Karpas-422 (cell line): ENCODE measurements at regions not wholly inside any gene's neighbourhood (a gene's known extent, or its start where the extent isn't known, plus 50 kb on each side); places are given as distances from the start of the nearest gene placed in this dataset.

Experiments
- DNase-seq: peaks from one replicate; pipeline ENCODE4 v3.0.0-alpha.2; 2015
- H2AFZ ChIP-seq: fragments of 200-600 bp; sonication (generic); 2 replicates; pipeline ENCODE4 v1.6.1; 2014; ENCODE audit warnings: antibody characterized with exemption, low read length, mixed read lengths
- H3K27ac ChIP-seq: fragments of 200-600 bp; sonication (generic); 2 replicates; pipeline ENCODE4 v1.5.1; 2014; ENCODE audit warnings: mild to moderate bottlenecking, low read length, moderate library complexity
- H3K27me3 ChIP-seq: fragments of 200-600 bp; sonication (generic); 2 replicates; pipeline ENCODE4 v1.6.1; 2014; ENCODE audit warnings: low read length, mixed read lengths
- H3K36me3 ChIP-seq: fragments of 200-600 bp; sonication (generic); 2 replicates; pipeline ENCODE4 v1.6.1; 2014; ENCODE audit warnings: low read length, mixed read lengths; ENCODE audit not compliant: insufficient read depth
- H3K4me1 ChIP-seq: fragments of 200-600 bp; sonication (generic); 2 replicates; pipeline ENCODE4 v1.6.1; 2014; ENCODE audit warnings: mild to moderate bottlenecking, low read length, mixed read lengths
- H3K4me2 ChIP-seq: fragments of 200-600 bp; sonication (generic); 2 replicates; pipeline ENCODE4 v1.6.1; 2014; ENCODE audit warnings: low read length, low read depth, mild to moderate bottlenecking; ENCODE audit not compliant: poor library complexity, severe bottlenecking
- H3K4me3 ChIP-seq: fragments of 200-600 bp; sonication (generic); 2 replicates; pipeline ENCODE4 v1.5.1; 2014; ENCODE audit warnings: mild to moderate bottlenecking, antibody characterized with exemption, low read length, mixed read lengths
- H3K79me2 ChIP-seq: fragments of 200-600 bp; sonication (generic); 2 replicates; pipeline ENCODE4 v1.6.1; 2014; ENCODE audit warnings: mild to moderate bottlenecking, low read length, mixed read lengths
- H3K9ac ChIP-seq: fragments of 200-600 bp; sonication (generic); 2 replicates; pipeline ENCODE4 v1.6.0; 2014; ENCODE audit warnings: low read length
- H3K9me2 ChIP-seq: fragments of 200-600 bp; sonication (generic), shearing (Covaris generic); replicated peaks from 2 replicates; pipeline ENCODE4 v1.6.0; 2014; ENCODE audit warnings: mild to moderate bottlenecking, low read length, moderate library complexity; ENCODE audit not compliant: insufficient read depth
- H3K9me3 ChIP-seq: fragments of 300-700, 200-600 bp; sonication (generic); 2 replicates; pipeline ENCODE4 v1.6.1; 2014; ENCODE audit warnings: low read length, mixed read lengths
- H4K20me1 ChIP-seq: fragments of 200-600 bp; sonication (generic); 2 replicates; pipeline ENCODE4 v1.6.1; 2014; ENCODE audit warnings: mild to moderate bottlenecking, antibody characterized with exemption, low read length, low read depth; ENCODE audit not compliant: insufficient read depth

- Histone ChIP-seq H3K9me2 (no peaks in the 10 kb centered on the region), H3K9me3 (no peaks in the 10 kb centered on the region), H4K20me1 (no peaks in the 10 kb centered on the region), H3K27ac (no peak overlapping the region), H3K4me3 (no peak overlapping the region), H2AFZ (no peak overlapping the region), H3K27me3 (no peaks in the 10 kb centered on the region), H3K9ac (no peak overlapping the region), H3K4me1 (no peaks in the 10 kb centered on the region), H3K36me3 (no peaks in the 10 kb centered on the region), H3K79me2 (no peaks in the 10 kb centered on the region), H3K4me2 (no peak overlapping the region)
- no peak for DNase-seq
Measured at GRCh38 chr10:61836888-61837754, 64.4 kb upstream of the ARID5B start.

- Histone ChIP-seq H3K4me2 (no peak overlapping the region), H3K36me3 (no peaks in the 10 kb centered on the region), H3K79me2 (no peaks in the 10 kb centered on the region), H3K4me1 (no peaks in the 10 kb centered on the region), H4K20me1 (no peaks in the 10 kb centered on the region), H3K9me2 (no peaks in the 10 kb centered on the region), H3K27me3 (no peaks in the 10 kb centered on the region), H3K4me3 (no peak overlapping the region), H2AFZ (no peak overlapping the region), H3K27ac (no peak overlapping the region), H3K9me3 (no peaks in the 10 kb centered on the region), H3K9ac (no peak overlapping the region)
- no peak for DNase-seq
Measured at GRCh38 chr10:61837755-61838171, 63.7 kb upstream of the ARID5B start.

DNA sequence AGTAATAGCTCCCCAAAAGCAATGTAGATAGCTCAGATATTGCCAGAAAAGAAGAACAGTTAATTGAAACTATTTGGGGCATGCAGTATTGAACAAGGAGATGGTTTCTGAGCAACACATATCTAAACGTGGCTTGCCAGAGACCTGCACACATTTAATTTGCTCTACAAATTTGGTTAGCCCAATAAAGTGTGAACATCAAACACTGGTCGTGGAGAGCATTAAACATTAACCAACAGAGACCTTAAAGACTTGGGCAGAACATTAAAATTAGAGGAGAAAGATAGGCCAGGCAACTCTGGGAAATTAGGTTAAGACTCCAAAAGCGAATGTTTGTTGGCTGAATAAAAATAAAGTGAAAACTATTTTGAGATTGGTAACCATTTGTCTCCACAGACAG is 61.6 kb upstream of the ARID5B start:
- H3K9ac ChIP-seq, result no peak overlapping the region
- no peak for DNase-seq
- no peaks in the 10 kb centered on the region for H3K9me2 ChIP-seq
- H3K79me2 ChIP-seq, result no peaks in the 10 kb centered on the region
- no peaks in the 10 kb centered on the region for H3K36me3 ChIP-seq
- H4K20me1 ChIP-seq, result no peaks in the 10 kb centered on the region
- no peaks in the 10 kb centered on the region for H3K9me3 ChIP-seq
- no peak overlapping the region for H3K4me2 ChIP-seq
- no peaks in the 10 kb centered on the region for H3K4me1 ChIP-seq
- no peaks in the 10 kb centered on the region for H3K27me3 ChIP-seq
- H2AFZ ChIP-seq, result no peak overlapping the region
- H3K27ac ChIP-seq, result no peak overlapping the region
- H3K4me3 ChIP-seq, result no peak overlapping the region

- no peak overlapping the region for H3K9ac ChIP-seq
- no peaks in the 10 kb centered on the region for H4K20me1 ChIP-seq
- no peak overlapping the region for H3K4me3 ChIP-seq
- no peaks in the 10 kb centered on the region for H3K4me1 ChIP-seq
- H3K9me2 ChIP-seq, result no peaks in the 10 kb centered on the region
- no peaks in the 10 kb centered on the region for H3K9me3 ChIP-seq
- no peak overlapping the region for H3K27ac ChIP-seq
- no peak overlapping the region for H3K4me2 ChIP-seq
- no peaks in the 10 kb centered on the region for H3K36me3 ChIP-seq
- H2AFZ ChIP-seq, result no peak overlapping the region
- DNase-seq, result no peak
- H3K27me3 ChIP-seq, result no peaks in the 10 kb centered on the region
- no peaks in the 10 kb centered on the region for H3K79me2 ChIP-seq
Measured at GRCh38 chr10:61840403-61840802, 61.1 kb upstream of the ARID5B start.

DNA sequence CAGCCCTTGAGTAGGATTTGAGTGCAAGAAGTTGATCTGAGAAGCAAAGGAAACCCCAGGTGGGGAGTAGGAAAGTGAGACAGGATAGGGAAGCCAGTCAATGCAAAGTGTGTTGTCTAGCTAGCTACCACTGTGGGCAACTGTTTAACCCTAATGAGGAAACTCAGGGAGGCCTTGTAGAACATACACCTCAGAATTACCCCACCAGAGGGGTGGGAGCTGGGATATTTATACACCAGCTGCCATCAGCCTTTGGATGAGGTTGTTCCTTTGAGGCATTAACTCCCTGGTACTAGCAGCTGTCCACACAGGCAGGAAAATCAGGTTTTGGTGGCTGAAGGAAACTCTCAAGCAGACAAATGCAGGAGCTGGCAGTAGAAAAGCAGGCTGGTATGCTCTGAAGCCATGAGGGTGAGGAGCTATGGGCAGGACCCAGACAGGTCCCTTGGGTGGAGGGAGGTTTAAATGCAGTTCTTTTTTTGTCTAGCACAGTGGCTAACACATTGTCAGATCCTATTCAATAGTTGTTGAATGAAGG is 60.1 kb upstream of the ARID5B start:
- no peaks in the 10 kb centered on the region for H3K36me3 ChIP-seq
- no peaks in the 10 kb centered on the region for H3K27me3 ChIP-seq
- no peak overlapping the region for H3K27ac ChIP-seq
- no peaks in the 10 kb centered on the region for H3K79me2 ChIP-seq
- H3K4me3 ChIP-seq, result no peak overlapping the region
- H3K4me2 ChIP-seq, result no peak overlapping the region
- H3K9me2 ChIP-seq, result no peaks in the 10 kb centered on the region
- H3K4me1 ChIP-seq, result no peaks in the 10 kb centered on the region
- H4K20me1 ChIP-seq, result no peaks in the 10 kb centered on the region
- no peak overlapping the region for H3K9ac ChIP-seq
- H3K9me3 ChIP-seq, result no peaks in the 10 kb centered on the region
- no peak overlapping the region for H2AFZ ChIP-seq
- DNase-seq, result no peak

- no peaks in the 10 kb centered on the region for H3K4me1 ChIP-seq
- no peak overlapping the region for H3K4me3 ChIP-seq
- H3K27me3 ChIP-seq, result no peaks in the 10 kb centered on the region
- no peaks in the 10 kb centered on the region for H3K9me3 ChIP-seq
- H2AFZ ChIP-seq, result no peak overlapping the region
- no peaks in the 10 kb centered on the region for H3K9me2 ChIP-seq
- H3K79me2 ChIP-seq, result no peaks in the 10 kb centered on the region
- H3K27ac ChIP-seq, result no peak overlapping the region
- H3K9ac ChIP-seq, result no peak overlapping the region
- H3K4me2 ChIP-seq, result no peak overlapping the region
- no peak for DNase-seq
- no peaks in the 10 kb centered on the region for H3K36me3 ChIP-seq
- no peaks in the 10 kb centered on the region for H4K20me1 ChIP-seq
Measured at GRCh38 chr10:61842755-61843497, 58.6 kb upstream of the ARID5B start.

- no peaks in the 10 kb centered on the region for H3K9me3 ChIP-seq
- H3K9me2 ChIP-seq, result no peaks in the 10 kb centered on the region
- H2AFZ ChIP-seq, result no peak overlapping the region
- H3K36me3 ChIP-seq, result no peaks in the 10 kb centered on the region
- no peaks in the 10 kb centered on the region for H3K79me2 ChIP-seq
- H4K20me1 ChIP-seq, result no peaks in the 10 kb centered on the region
- no peaks in the 10 kb centered on the region for H3K4me1 ChIP-seq
- no peak overlapping the region for H3K9ac ChIP-seq
- no peaks in the 10 kb centered on the region for H3K27me3 ChIP-seq
- H3K27ac ChIP-seq, result no peak overlapping the region
- no peak for DNase-seq
- H3K4me2 ChIP-seq, result no peak overlapping the region
- no peak overlapping the region for H3K4me3 ChIP-seq
Measured at GRCh38 chr10:61844116-61844822, 57.2 kb upstream of the ARID5B start.
